ENCODE measurements at regions not wholly inside any gene's neighbourhood (a gene's known extent, or its start where the extent isn't known, plus 50 kb on each side); places are given as distances from the start of the nearest gene placed in this dataset.
"Not testable (repeated sequence)": the region's sequence is repeated elsewhere in the genome, so short reads cannot be mapped to it uniquely, and the experiment has no call there.

GRCh38 chr9:28956116-28956880 lies 1383.0 kb upstream of the C9orf72 start:
- DNase-seq, result no peak

GRCh38 chr9:28960602-28961001 lies 1387.3 kb upstream of the C9orf72 start:
- no peak for DNase-seq

- DNase-seq, result no peak
Measured at GRCh38 chr9:28961623-28962022, 1388.3 kb upstream of the C9orf72 start.

GRCh38 chr9:28967226-28967625 lies 1393.9 kb upstream of the C9orf72 start:
- DNase-seq, result no peak

GRCh38 chr9:28970241-28970654 lies 1397.0 kb upstream of the C9orf72 start:
- no peak for DNase-seq

- DNase-seq, result no peak
Measured at GRCh38 chr9:28971881-28972280, 1398.6 kb upstream of the C9orf72 start.

- no peak for DNase-seq
Measured at GRCh38 chr9:28976250-28976649, 1403.0 kb upstream of the C9orf72 start.

- no peak for DNase-seq
Measured at GRCh38 chr9:28976684-28977083, 1403.4 kb upstream of the C9orf72 start.

GRCh38 chr9:28981129-28981528 lies 1407.8 kb upstream of the C9orf72 start:
- no peak for DNase-seq

- no peak for DNase-seq
Measured at GRCh38 chr9:28981711-28982110, 1408.4 kb upstream of the C9orf72 start.

GRCh38 chr9:28984016-28984415 lies 1410.7 kb upstream of the C9orf72 start:
- DNase-seq, result no peak

- not testable (repeated sequence) for DNase-seq
Measured at GRCh38 chr9:28990009-28990408, 1416.7 kb upstream of the C9orf72 start.

GRCh38 chr9:28999057-28999456 lies 1425.8 kb upstream of the C9orf72 start:
- no peak for DNase-seq

GRCh38 chr9:28999806-29000205 lies 1426.5 kb upstream of the C9orf72 start:
- no peak for DNase-seq

GRCh38 chr9:29001006-29001405 lies 1427.7 kb upstream of the C9orf72 start:
- no peak for DNase-seq

GRCh38 chr9:29004988-29005387 lies 1431.7 kb upstream of the C9orf72 start:
- DNase-seq, result no peak

GRCh38 chr9:29006628-29007027 lies 1433.3 kb upstream of the C9orf72 start:
- no peak for DNase-seq

GRCh38 chr9:29012911-29013310 lies 1439.6 kb upstream of the C9orf72 start:
- no peak for DNase-seq

- no peak for DNase-seq
Measured at GRCh38 chr9:29021632-29022031, 1448.4 kb upstream of the C9orf72 start.

GRCh38 chr9:29038332-29038731 lies 1465.1 kb upstream of the C9orf72 start:
- no peak for DNase-seq

- no peak for DNase-seq
Measured at GRCh38 chr9:29039258-29039657, 1466.0 kb upstream of the C9orf72 start.

- no peak for DNase-seq
Measured at GRCh38 chr9:29043072-29043471, 1469.8 kb upstream of the C9orf72 start.

- DNase-seq, result no peak
Measured at GRCh38 chr9:29044959-29045358, 1471.7 kb upstream of the C9orf72 start.

GRCh38 chr9:29060041-29060440 lies 1486.8 kb upstream of the C9orf72 start:
- DNase-seq, result no peak

GRCh38 chr9:29062446-29062845 lies 1489.2 kb upstream of the C9orf72 start:
- DNase-seq, result no peak
